Hepatic stellate cell (primary cell): ENCODE measurements at regions not wholly inside any gene's neighbourhood (a gene's known extent, or its start where the extent isn't known, plus 50 kb on each side); places are given as distances from the start of the nearest gene placed in this dataset.
A peak's percentile ranks its signal among the peaks of the same experiment; 100 is the strongest.

Experiments
- DNase-seq: peaks from one replicate; pipeline ENCODE4 v3.0.0; 2011; ENCODE audit warnings: low spot score

DNA sequence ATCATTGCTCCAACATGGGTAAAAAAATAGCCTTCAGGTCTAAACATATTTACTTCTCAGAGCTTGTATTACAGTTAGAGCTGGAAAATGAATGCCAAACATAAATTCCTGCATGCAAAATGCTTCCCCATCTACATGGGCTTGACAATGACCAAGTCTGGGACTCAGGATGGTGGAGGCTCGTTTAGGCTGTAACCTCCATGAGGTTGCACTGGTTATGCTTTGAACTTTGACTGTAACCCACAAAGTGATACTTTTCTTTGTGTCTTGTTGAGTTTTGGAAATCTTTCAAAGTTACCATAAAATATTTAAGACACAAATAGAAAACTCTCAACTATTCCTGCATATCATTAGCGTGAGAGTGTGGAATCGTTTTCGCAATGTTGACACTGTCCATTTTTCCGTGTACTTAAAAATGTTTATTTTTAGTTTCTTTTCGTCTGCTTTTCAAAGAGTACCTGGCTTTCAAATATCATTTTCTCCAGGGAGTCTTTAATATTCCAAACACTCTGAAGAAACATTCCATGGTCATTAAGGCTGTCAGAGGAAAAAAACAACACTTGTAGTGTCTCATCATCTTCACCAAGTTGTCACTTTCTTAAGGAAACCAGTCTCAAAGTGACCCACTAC lies 487.8 kb downstream of the ENC1 start:
- DNase-seq: no peak

GRCh38 chr5:74152136-74152535 lies 488.4 kb downstream of the ENC1 start:
- no peak for DNase-seq

GRCh38 chr5:74149395-74149794 lies 491.1 kb downstream of the ENC1 start:
- peak; percentile 9 for DNase-seq

DNA sequence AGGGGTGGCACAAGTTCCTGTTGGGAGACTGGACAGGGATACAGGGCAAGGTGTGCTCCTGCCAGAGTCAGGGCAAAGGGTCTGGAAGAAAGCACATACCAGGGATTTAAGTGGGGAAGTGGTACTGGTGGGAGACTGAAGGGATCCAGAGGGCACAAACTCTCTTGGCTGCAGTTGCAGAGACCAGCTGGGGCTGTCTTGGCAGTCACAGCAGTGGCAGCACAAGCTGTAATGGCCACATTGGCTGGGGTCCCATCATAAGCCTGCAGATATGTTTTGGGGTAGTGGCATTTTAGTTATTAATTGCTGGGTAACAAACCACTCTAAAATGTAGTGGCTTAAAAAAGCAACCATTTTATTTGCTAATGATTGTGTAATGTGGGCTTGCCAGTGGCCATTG lies 492.2 kb downstream of the ENC1 start:
- DNase-seq: no peak

DNA sequence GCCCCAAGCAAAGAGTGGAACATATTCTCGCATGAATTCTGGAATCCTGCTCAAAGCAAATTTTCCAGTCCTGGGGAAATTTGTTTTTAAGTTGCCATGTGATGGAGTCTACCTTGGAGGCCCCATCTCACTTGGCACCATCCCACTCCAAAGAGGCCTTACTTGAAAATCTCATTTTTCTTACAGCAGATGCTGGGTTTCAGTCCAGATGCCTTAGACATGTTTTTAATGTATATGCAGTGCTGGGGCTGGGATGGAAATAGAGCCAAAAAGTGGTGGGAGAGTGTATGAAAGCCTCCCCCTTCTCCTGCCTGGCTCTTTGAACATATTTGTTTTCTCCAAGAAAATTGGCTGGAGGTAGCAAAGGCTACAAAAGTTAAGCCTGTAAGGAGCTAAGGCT lies 493.7 kb downstream of the ENC1 start:
- no peak for DNase-seq

DNA sequence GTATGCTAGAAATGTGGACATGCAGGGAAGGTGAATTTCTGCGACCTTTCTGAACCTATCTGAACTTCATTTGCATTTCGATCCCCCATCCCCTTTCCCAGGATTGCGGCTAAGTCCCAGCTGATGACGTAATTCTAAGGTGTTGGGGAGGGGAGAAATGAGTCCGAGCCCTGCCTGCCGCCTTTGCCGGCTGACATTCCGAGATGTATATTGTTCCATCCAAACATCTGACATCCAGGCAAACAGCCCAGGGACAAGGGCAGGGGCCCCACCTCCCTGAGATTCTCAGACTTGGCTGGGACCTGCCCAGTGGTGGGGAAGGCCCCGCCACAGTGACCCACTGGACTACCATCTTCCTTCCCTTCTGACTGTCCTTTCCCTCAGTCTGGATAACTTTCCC lies 494.6 kb downstream of the ENC1 start:
- no peak for DNase-seq

DNA sequence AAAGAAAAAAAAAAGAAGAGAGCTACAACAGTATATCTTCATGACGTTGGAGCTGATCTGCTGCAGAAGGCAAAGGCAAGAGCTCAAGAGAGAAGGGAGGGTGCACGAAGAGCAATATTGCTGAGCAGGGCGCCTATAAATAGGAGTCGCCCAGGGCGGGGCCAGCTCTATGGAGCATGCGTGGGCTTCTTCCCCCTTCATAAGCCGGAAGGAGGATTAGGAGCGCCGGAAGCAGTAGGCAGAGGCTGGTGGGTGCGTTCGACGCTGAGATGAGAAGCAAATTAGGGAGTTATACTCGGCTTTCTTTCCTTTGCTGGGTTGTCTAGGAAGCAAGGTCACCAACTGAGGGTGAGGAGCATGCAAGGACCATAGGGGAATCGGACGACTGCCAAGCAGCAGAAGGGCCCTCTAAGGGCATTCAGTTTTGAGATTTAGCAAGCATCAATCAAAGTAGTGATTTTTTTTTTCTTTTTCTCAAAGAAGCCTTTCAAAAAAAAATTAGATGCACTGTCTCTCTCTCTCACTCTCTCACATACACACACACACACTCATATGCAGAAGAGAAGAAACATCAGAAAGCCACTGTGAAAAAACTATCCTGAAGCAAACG lies 496.7 kb downstream of the ENC1 start:
- DNase-seq: no peak

GRCh38 chr5:74143151-74143550 lies 497.4 kb downstream of the ENC1 start:
- no peak for DNase-seq

GRCh38 chr5:74141053-74141452 lies 499.5 kb downstream of the ENC1 start:
- peak; percentile 20 for DNase-seq

DNA sequence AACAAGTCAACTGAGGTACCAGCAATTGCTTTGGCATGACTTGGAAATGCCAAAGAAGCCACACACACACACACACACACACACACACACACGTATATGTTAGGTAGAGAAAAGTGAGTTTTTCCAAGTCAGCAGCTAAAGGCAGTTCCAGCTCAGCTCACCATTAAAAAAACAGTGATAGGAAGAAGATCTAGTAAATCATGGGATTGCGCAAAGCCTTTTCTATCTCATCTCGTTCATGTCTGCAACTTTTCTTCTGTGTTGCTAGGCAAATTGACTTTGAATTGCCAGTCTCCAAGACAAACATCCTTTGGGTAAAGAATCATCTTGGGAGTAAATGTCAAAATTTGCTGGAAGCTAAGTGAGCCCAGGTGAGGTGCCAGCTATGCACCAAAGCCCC lies 500.1 kb downstream of the ENC1 start:
- DNase-seq: no peak

DNA sequence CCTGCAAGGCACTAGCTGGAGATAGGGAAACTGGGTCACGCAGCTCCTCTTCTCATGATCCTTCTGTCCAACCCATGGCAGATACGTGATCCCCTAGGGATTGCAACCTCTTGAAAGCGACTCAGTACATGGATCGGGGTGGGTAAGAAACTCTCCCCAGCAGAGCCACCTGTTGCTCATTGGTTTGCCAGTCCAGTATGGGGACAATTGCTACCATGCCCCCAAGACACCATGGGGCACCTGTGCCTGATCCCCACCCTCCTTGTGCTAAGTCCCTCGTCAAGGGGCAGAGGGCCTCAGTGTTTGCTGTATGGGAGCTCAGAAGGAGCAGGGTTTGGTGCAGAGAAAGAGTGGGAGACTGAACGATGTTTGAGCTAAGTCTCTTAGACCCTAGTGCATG lies 500.9 kb downstream of the ENC1 start:
- no peak for DNase-seq

GRCh38 chr5:74138721-74139120 lies 501.8 kb downstream of the ENC1 start:
- DNase-seq: no peak

- DNase-seq: no peak
Measured at GRCh38 chr5:74136276-74136825, 504.2 kb downstream of the ENC1 start.

GRCh38 chr5:74135033-74135432 lies 505.5 kb downstream of the ENC1 start:
- no peak for DNase-seq

DNA sequence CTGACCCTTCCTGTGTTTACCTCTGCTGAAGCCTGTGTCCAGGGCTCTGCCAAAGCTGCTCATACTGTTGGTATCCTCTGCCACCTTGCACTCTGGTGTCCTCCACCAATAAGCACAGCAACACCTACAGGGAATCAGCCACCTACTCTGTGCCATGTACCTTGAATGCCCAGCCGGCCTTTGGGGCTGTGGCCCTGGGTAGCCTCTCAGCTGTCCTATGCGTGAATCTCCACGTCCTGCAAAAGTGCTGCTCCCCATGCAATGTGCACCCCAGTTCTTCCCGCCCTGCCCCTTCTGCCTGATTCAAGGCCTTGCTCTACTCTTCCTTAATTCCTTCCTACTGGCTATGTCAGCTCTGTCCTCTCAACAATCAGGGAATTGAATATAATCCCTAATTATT lies 506.5 kb downstream of the ARHGEF28 start:
- DNase-seq: no peak

- DNase-seq: no peak
Measured at GRCh38 chr5:74131250-74131649, 505.3 kb downstream of the ARHGEF28 start.

GRCh38 chr5:74130155-74130897 lies 504.3 kb downstream of the ARHGEF28 start:
- DNase-seq: no peak

DNA sequence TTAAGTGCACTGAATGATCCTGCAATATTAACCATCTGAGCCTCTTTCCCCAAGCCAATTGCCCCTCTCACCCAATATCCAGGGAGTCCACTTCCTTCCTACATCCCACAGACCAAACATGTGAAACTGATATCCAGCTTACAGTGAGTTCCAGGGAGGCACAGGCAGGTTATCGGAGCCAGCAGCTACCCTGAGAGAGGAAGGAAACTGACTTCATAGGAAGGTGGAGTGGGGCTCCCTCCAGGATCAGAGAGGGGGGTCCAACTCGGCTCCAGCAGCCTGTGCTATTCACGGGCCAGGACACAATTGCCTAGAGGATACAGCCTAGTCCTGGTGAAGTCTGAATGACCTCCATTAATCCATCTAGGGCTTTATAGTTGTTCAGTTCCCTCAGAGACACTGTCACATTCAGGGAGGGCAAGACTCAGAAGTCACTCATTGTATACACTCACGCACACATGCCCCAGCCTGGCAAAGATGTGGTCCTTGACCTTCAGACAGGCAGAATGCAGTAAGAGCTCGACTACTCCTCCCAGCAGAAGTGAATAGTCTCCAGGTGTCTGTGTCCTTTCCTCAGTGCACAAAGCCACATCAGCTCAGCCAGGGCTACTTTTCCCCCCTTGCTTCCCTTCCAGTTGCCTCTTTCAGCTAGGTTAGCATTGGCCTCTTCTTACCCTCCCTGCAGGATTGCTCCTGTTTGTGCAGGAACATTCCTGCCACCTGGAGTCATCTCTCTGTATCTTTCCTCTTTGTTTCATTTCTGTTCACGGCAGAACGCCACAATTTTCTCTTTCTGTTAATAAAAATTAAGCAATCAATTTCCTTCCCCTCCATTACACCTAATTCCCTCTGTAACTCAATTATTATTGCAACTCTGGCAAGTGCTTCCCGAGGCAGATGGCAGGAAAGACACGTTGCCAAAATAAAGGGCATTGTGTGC lies 501.7 kb downstream of the ARHGEF28 start:
- no peak for DNase-seq

DNA sequence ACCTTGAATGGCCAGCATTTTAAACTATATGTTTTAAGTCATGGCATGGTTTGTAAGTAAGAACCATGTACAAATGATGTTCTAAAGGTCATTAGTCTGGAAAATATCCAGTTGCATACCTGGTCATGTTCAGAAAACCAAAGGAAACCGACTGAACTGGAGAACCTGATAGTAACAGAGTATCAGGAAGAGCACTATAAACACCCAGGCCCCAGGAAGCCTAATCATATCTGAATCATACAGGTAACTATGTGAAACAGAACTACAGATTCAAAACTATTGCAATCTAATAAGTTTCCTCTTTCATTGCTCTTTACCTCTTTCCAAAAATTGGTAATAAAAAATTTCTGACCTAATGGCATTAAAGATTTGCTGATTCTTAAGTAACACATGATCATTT lies 500.3 kb downstream of the ARHGEF28 start:
- no peak for DNase-seq

DNA sequence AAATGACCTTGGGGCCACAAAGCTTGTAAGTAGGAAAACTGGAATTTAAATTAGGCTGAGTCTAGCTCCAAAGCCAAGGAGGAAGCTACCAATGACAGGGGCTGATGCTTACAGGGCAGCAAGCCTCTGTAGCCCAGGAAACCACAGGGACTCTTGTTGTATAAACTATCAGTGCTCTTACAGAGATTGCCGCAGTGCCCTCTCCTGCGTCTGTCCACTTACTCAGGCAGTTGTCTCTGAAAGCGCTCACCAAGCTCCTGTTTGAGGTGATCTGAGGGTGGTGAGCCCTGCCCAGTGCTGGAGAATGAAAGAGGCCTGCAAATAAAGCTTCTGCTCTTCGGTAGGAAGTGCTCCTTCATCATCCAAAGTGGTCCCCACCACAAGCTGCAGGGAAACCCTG lies 498.8 kb downstream of the ARHGEF28 start:
- peak; percentile 6 for DNase-seq

GRCh38 chr5:74123929-74124328 lies 497.9 kb downstream of the ARHGEF28 start:
- DNase-seq: no peak

DNA sequence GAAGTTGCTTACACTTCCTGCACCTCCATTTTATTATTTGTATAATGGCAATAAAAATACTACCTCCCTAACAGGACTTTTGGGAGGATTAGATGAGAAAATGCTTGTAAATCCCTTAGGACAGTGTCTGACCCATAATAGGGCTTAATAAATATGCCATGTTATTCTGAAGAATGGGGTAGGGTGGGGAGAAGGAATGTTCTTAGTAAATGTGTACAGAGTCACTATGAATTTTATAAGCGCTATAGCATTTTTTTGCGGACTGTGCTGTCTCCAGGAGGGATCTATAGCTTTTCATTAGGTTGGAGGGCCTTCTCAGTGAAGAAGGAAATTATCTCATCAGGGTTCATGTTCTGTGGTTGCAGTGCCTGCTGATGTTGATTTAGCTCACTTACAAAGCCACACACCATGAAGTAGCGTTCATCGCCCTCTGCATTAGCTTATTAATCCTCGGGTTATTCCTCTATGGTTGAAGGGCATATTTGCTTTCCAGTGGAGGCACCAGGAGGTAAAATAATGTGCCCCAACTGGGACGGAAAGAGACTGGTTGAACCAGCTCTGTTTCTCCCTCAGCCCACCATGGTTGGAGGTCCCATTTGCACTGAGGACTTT lies 497.1 kb downstream of the ARHGEF28 start:
- DNase-seq: no peak
